ENCODE measurements at regions not wholly inside any gene's neighbourhood (a gene's known extent, or its start where the extent isn't known, plus 50 kb on each side); places are given as distances from the start of the nearest gene placed in this dataset.

- DNase-seq, result no peak
These were observed 50.2 kb upstream of the DAB2IP start for GRCh38 chr9:121601194-121601593.
